Suprapubic skin (tissue), 4 donors: ENCODE measurements at regions not wholly inside any gene's neighbourhood (a gene's known extent, or its start where the extent isn't known, plus 50 kb on each side); places are given as distances from the start of the nearest gene placed in this dataset.
"Not testable (repeated sequence)": the region's sequence is repeated elsewhere in the genome, so short reads cannot be mapped to it uniquely, and the experiment has no call there.

Experiments used
- DNase-seq, 2 donors: peaks; one replicate each; pipeline ENCODE4 v3.0.0-alpha.2; 2019; ENCODE audit warnings: low spot score in 2 of 2
- H3K27ac ChIP-seq: fragments of 200-600 bp; sonication (generic); one replicate; pipeline ENCODE4 v1.5.1; 2019
- H3K27me3 ChIP-seq: fragments of 200-600 bp; sonication (generic); one replicate; pipeline ENCODE4 v1.5.1; 2019
- H3K36me3 ChIP-seq: fragments of 200-600 bp; sonication (generic); one replicate; pipeline ENCODE4 v1.5.1; 2019
- H3K4me1 ChIP-seq: fragments of 200-600 bp; sonication (generic); one replicate; pipeline ENCODE4 v1.5.1; 2019
- H3K4me3 ChIP-seq: fragments of 200-600 bp; sonication (generic); one replicate; pipeline ENCODE4 v1.5.1; 2019; ENCODE audit warnings: mild to moderate bottlenecking
- H3K9me3 ChIP-seq: fragments of 200-600 bp; sonication (generic); one replicate; pipeline ENCODE4 v1.5.1; 2019
- EP300 ChIP-seq: sonication (generic); formaldehyde crosslinking; IDR thresholded peaks from one replicate; pipeline ENCODE4 v1.6.1; 2017; ENCODE audit warnings: antibody characterized with exemption
- POLR2A ChIP-seq, 2 donors: fragments of 450-650 bp; IDR thresholded peaks; one replicate each; pipeline ENCODE4 v1.6.1; 2017; ENCODE audit warnings: antibody characterized with exemption in 2 of 2, mild to moderate bottlenecking in 2 of 2, moderate library complexity in 2 of 2
- POLR2AphosphoS5 ChIP-seq, 3 donors: sonication (generic); formaldehyde crosslinking; IDR thresholded peaks; one replicate each; pipeline ENCODE4 v1.6.1; 2017; ENCODE audit warnings: antibody characterized with exemption in 3 of 3
- WGBS: methylation state at CpG from one replicate; pipeline ENCODE4 v1.1.5; 2018; 5-methylcytosine and 5-hydroxymethylcytosine counted together
- TF ChIP-seq, protein P1 (sequence below), 2 donors: fragments of 200-600 bp in 1 of 2; fragments of 450-650 bp in 1 of 2; sonication (generic) in 1 of 2; IDR thresholded peaks; one replicate each; pipeline ENCODE4 v1.5.1; 2016 to 2019; ENCODE audit warnings: antibody characterized with exemption in 2 of 2, mild to moderate bottlenecking in 1 of 2, moderate library complexity in 1 of 2

DNA sequence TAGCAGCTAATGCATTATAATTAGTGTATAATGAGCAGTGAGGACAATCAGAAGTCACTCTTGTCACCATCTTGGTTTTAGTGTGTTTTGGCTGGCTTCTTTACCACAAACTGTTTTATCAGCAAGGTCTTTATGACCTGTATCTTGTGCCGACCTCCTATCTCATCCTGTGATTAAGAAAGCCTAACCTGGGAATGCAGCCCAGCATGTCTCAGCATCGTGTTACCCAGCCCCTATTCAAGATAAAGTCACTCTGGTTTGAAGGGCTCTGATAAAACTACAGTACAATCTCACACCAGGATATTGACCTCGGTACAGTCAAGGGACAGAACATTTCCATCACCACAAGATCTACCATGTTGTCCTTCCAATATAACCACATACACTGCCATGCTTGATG, 604.7 kb upstream of the AMELY start:
- H3K27me3 ChIP-seq: no peaks in the 10 kb centered on the region
- no peaks in the 10 kb centered on the region for H3K36me3 ChIP-seq
- H3K4me3 ChIP-seq: no peak overlapping the region
- TF ChIP-seq EP300: no peak
- TF ChIP-seq POLR2AphosphoS5 (IDR thresholded peaks at IDR 0.05): no peak
- TF ChIP-seq POLR2A (IDR thresholded peaks at IDR 0.05): no peak
- TF ChIP-seq, protein P1, sequence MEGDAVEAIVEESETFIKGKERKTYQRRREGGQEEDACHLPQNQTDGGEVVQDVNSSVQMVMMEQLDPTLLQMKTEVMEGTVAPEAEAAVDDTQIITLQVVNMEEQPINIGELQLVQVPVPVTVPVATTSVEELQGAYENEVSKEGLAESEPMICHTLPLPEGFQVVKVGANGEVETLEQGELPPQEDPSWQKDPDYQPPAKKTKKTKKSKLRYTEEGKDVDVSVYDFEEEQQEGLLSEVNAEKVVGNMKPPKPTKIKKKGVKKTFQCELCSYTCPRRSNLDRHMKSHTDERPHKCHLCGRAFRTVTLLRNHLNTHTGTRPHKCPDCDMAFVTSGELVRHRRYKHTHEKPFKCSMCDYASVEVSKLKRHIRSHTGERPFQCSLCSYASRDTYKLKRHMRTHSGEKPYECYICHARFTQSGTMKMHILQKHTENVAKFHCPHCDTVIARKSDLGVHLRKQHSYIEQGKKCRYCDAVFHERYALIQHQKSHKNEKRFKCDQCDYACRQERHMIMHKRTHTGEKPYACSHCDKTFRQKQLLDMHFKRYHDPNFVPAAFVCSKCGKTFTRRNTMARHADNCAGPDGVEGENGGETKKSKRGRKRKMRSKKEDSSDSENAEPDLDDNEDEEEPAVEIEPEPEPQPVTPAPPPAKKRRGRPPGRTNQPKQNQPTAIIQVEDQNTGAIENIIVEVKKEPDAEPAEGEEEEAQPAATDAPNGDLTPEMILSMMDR (IDR thresholded peaks at IDR 0.05): no peak
- no CpG with 5 or more reads among the region's 3 CpGs for WGBS
- no peaks in the 10 kb centered on the region for H3K9me3 ChIP-seq
- no peak overlapping the region for H3K27ac ChIP-seq
- DNase-seq: no peak
- no peaks in the 10 kb centered on the region for H3K4me1 ChIP-seq

DNA sequence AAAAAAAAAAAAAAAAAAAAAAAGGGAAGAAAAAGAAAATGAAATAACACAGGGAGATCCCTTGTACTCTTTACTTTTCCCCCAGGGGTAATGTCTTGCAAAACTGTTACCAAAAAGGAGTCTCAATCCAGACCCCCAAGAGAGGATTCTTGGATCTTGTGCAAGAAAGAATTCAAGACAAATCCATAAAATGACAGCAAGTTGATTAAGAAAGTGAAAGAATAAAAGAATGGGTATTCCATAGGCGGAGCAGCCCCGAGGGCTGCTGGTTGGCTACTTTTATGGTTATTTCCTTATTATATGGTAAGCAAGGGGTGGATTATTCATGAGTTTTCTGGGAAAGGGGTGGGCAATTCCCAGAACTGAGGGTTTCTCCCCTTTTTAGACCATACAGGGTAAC, 604.3 kb upstream of the AMELY start:
- Histone ChIP-seq H3K4me3 (no peak overlapping the region), H3K9me3 (no peaks in the 10 kb centered on the region), H3K4me1 (no peaks in the 10 kb centered on the region), H3K36me3 (no peaks in the 10 kb centered on the region), H3K27me3 (no peaks in the 10 kb centered on the region), H3K27ac (no peak overlapping the region)
- WGBS: no CpG with 5 or more reads among the region's 2 CpGs
- no peak for TF ChIP-seq POLR2AphosphoS5 (IDR thresholded peaks at IDR 0.05)
- no peak for TF ChIP-seq POLR2A (IDR thresholded peaks at IDR 0.05)
- TF ChIP-seq, protein P1 (IDR thresholded peaks at IDR 0.05): no peak
- TF ChIP-seq EP300: no peak
- no peak for DNase-seq

DNA sequence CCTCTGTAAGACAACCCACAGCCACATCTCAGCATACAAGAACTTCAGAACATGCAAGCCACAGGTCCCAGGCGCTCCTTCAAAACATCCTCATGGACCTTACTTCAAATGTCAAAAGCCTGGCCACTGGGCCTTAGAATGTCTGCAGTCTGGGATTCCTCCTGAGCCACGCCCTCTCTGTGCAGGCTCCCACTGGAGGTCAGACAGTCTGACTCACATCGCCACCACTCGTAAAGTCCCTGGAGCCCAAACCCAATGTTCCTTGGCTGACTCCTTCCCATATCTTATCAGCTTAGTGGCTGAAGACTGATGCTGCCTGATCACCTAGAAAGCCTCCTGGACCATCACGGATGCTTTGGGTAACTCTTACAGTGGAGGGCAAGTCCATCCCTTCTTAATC, 591.3 kb upstream of the AMELY start:
- no peak overlapping the region for H3K4me3 ChIP-seq
- no peak for DNase-seq
- no CpG with 5 or more reads among the region's 5 CpGs for WGBS

GRCh38 chrY:7501236-7501635, 589.7 kb upstream of the AMELY start:
- H3K27ac ChIP-seq: no peak overlapping the region
- WGBS: no CpG with 5 or more reads among the region's 2 CpGs
- DNase-seq: no peak
- no peak for TF ChIP-seq EP300
- no peak for TF ChIP-seq POLR2AphosphoS5 (IDR thresholded peaks at IDR 0.05)
- TF ChIP-seq, protein P1 (IDR thresholded peaks at IDR 0.05): no peak
- no peak for TF ChIP-seq POLR2A (IDR thresholded peaks at IDR 0.05)
- H3K4me3 ChIP-seq: no peak overlapping the region
- no peaks in the 10 kb centered on the region for H3K36me3 ChIP-seq
- no peaks in the 10 kb centered on the region for H3K4me1 ChIP-seq
- no peaks in the 10 kb centered on the region for H3K9me3 ChIP-seq
- no peaks in the 10 kb centered on the region for H3K27me3 ChIP-seq

More for the DNA sequence above, 591.3 kb upstream of the AMELY start:
- H3K27me3 ChIP-seq: no peaks in the 10 kb centered on the region
- TF ChIP-seq, protein P1 (IDR thresholded peaks at IDR 0.05): no peak
- no peak for TF ChIP-seq POLR2A (IDR thresholded peaks at IDR 0.05)
- TF ChIP-seq POLR2AphosphoS5 (IDR thresholded peaks at IDR 0.05): no peak
- no peak for TF ChIP-seq EP300
- H3K4me1 ChIP-seq: no peaks in the 10 kb centered on the region
- H3K9me3 ChIP-seq: no peaks in the 10 kb centered on the region
- H3K27ac ChIP-seq: no peak overlapping the region
- H3K36me3 ChIP-seq: no peaks in the 10 kb centered on the region

DNA sequence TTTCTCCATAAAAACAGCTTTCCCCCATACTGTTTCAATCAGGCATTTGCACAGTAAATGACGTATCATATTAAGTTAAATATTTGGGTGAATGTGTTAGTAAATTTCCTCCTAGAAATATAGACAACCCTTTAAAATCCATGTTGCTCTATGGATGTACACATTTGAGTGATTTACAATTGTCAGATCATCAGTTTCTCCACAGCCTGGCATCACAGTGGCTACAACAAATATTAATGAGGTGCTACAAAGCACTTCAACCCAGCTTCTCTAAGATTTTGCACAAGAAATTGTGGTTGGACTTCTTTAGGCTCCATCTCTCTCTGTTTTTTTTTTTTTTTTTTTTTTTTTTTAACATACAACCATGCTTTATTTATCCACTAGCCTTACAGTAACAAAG, 584.4 kb upstream of the AMELY start:
- Histone ChIP-seq H3K9me3 (no peaks in the 10 kb centered on the region), H3K27ac (no peak overlapping the region), H3K36me3 (no peaks in the 10 kb centered on the region), H3K27me3 (no peaks in the 10 kb centered on the region), H3K4me3 (no peak overlapping the region), H3K4me1 (no peaks in the 10 kb centered on the region)
- no peak for DNase-seq
- TF ChIP-seq EP300 (no peak), POLR2AphosphoS5 (IDR thresholded peaks at IDR 0.05) (no peak), POLR2A (IDR thresholded peaks at IDR 0.05) (no peak)
- TF ChIP-seq, protein P1 (IDR thresholded peaks at IDR 0.05): no peak
- WGBS: no CpG with 5 or more reads among the region's 1 CpG

DNA sequence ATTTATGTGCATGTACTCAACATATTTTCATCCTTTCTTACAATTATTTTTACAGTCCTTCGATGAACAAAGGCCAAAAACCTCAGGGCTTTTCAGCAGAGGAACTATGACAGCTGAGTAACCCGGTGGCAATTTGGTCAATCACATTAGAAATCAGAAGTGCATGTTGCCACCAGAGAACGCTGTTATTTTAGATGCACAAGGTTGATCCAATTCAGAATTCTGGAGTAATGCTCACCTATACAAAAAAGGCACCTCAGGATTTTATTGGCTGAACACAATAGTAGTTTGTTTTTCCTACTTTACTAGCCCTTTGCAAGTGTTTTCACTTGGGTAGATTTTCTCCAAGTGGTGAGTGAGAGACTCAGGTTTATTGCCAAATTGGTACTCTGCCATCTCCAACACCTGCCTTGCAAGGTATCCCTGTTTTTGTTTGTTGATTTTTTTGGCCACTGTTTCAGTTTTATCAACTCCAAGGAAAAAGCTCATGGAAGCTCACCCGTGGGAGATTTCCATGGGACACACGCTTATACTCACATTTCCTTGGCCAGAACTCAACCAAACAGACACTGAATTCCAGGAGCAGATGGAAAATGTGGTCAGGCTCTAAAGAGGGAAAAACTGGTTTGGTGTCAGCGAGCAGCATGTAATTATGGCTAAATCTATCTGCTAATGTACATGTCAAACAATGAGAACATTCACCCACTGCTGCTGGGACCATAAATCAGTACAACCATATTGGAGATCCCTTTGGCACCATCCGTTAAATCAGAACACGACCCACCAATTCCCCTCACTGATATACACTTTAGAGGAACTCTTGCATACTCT, 573.1 kb upstream of the AMELY start:
- H3K9me3 ChIP-seq, H3K36me3 ChIP-seq, DNase-seq, H3K4me3 ChIP-seq, H3K4me1 ChIP-seq, H3K27ac ChIP-seq, H3K27me3 ChIP-seq: not testable (repeated sequence)
- no CpG with 5 or more reads among the region's 8 CpGs for WGBS
